Erythroblast (primary cell): ENCODE measurements at regions not wholly inside any gene's neighbourhood (a gene's known extent, or its start where the extent isn't known, plus 50 kb on each side); places are given as distances from the start of the nearest gene placed in this dataset.

Source experiments
- GATA1 ChIP-seq: IDR thresholded peaks from 2 replicates; pipeline ENCODE4 v1.6.1; 2011; ENCODE audit warnings: low read depth, mild to moderate bottlenecking, control low read depth, low read length, moderate library complexity
- POLR2A ChIP-seq: IDR thresholded peaks from 2 replicates; pipeline ENCODE4 v1.6.1; 2011; ENCODE audit warnings: mild to moderate bottlenecking, low read length

DNA sequence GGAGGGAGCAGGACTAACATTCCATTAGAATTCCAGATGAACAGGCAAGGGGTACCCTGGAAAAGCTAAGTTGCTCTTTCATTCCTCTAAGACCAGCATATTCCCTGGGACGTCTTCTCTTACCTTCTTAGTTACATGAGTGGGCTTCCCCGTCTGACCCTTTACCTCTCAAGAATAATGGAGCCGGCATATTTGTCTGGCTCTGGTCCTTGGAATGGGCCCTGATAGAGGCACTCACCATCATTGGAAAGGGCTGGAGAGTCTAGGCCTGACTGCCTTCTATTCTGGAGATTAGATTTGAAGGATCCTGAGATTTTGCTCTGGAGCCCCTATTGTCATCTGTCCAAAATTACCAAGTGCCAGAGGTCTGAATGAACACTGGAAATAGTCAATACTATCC lies 347.5 kb downstream of the MYCN start:
- no peak for TF ChIP-seq GATA1
- TF ChIP-seq POLR2A = no peak
